ENCODE measurements at regions not wholly inside any gene's neighbourhood (a gene's known extent, or its start where the extent isn't known, plus 50 kb on each side); places are given as distances from the start of the nearest gene placed in this dataset.

- TF ChIP-seq CTCF (conservative IDR thresholded peaks at IDR 0.05 in 1 of 2, IDR thresholded peaks at IDR 0.05 in 1 of 2; ENCODE audit: extremely low read depth in 1 of 2, insufficient read depth in 1 of 2, low read depth in 1 of 2, low read length in 2 of 2) (no peak), EZH2 (IDR thresholded peaks at IDR 0.05; ENCODE audit: borderline replicate concordance, low read length) (no peak)
Observed at GRCh38 chr7:131234719-131235488, 92.8 kb upstream of the MKLN1 start.

Measured in mammary epithelial cell (primary cell).